SK-N-SH treated with all-trans-retinoic acid at 6 μM for 48 hours (cell line): ENCODE measurements at regions not wholly inside any gene's neighbourhood (a gene's known extent, or its start where the extent isn't known, plus 50 kb on each side); places are given as distances from the start of the nearest gene placed in this dataset.

Source experiments
- ARNTL ChIP-seq: fragments of 450-650 bp; formaldehyde crosslinking; IDR thresholded peaks from 2 replicates; pipeline ENCODE4 v1.5.0; 2020; ENCODE audit warnings: low read depth, mild to moderate bottlenecking, moderate library complexity, borderline replicate concordance
- BACH2 ChIP-seq: fragments of 250-450 bp; sonication (Bioruptor Pico); IDR thresholded peaks from 2 replicates; pipeline ENCODE4 v1.9.0; 2021; ENCODE audit warnings: mild to moderate bottlenecking, borderline replicate concordance
- ESRRG ChIP-seq: fragments of 250-450 bp; sonication (Bioruptor Pico); IDR thresholded peaks from 2 replicates; pipeline ENCODE4 v1.6.1; 2021; ENCODE audit warnings: mild to moderate bottlenecking
- SNAI2 ChIP-seq: fragments of 250-450 bp; sonication (Bioruptor Pico); IDR thresholded peaks from 2 replicates; pipeline ENCODE4 v1.5.0; 2020; ENCODE audit warnings: mild to moderate bottlenecking, moderate library complexity
- TCF4 ChIP-seq: fragments of 250-450 bp; sonication (Bioruptor Pico); IDR thresholded peaks from 2 replicates; pipeline ENCODE4 v1.8.0; 2021; ENCODE audit warnings: mild to moderate bottlenecking, moderate library complexity, borderline replicate concordance
- ZFP3 ChIP-seq: fragments of 250-450 bp; sonication (Bioruptor Pico); IDR thresholded peaks from 2 replicates; pipeline ENCODE4 v1.5.0; 2020; ENCODE audit warnings: mild to moderate bottlenecking, moderate library complexity
- ZFP30 ChIP-seq: fragments of 450-650 bp; formaldehyde crosslinking; IDR thresholded peaks from 2 replicates; pipeline ENCODE4 v1.5.0; 2022; ENCODE audit warnings: mild to moderate bottlenecking, moderate library complexity
- ZNF565 ChIP-seq: fragments of 450-650 bp; formaldehyde crosslinking; conservative IDR thresholded peaks from 2 replicates; pipeline ENCODE4 v1.5.0; 2020; ENCODE audit warnings: low read depth, mild to moderate bottlenecking, moderate library complexity
- TF ChIP-seq, protein P1 (sequence below): fragments of 250-450 bp; sonication (Bioruptor Pico); IDR thresholded peaks from 2 replicates; pipeline ENCODE4 v1.8.0; 2020; ENCODE audit warnings: mild to moderate bottlenecking, moderate library complexity, borderline replicate concordance
- TF ChIP-seq, protein P2 (sequence below): fragments of 250-450 bp; sonication (Bioruptor Pico); IDR thresholded peaks from 2 replicates; pipeline ENCODE4 v1.8.0; 2021; ENCODE audit warnings: low read depth, mild to moderate bottlenecking, moderate library complexity, borderline replicate concordance
- TF ChIP-seq, protein P3 (sequence below): fragments of 250-450 bp; sonication (Bioruptor Pico); IDR thresholded peaks from 2 replicates; pipeline ENCODE4 v1.5.0; 2020; ENCODE audit warnings: mild to moderate bottlenecking, moderate library complexity
- TF ChIP-seq, protein P4 (sequence below): fragments of 250-450 bp; sonication (Bioruptor Pico); IDR thresholded peaks from 2 replicates; pipeline ENCODE4 v1.5.1; 2020; ENCODE audit warnings: low read depth, mild to moderate bottlenecking, moderate library complexity

DNA sequence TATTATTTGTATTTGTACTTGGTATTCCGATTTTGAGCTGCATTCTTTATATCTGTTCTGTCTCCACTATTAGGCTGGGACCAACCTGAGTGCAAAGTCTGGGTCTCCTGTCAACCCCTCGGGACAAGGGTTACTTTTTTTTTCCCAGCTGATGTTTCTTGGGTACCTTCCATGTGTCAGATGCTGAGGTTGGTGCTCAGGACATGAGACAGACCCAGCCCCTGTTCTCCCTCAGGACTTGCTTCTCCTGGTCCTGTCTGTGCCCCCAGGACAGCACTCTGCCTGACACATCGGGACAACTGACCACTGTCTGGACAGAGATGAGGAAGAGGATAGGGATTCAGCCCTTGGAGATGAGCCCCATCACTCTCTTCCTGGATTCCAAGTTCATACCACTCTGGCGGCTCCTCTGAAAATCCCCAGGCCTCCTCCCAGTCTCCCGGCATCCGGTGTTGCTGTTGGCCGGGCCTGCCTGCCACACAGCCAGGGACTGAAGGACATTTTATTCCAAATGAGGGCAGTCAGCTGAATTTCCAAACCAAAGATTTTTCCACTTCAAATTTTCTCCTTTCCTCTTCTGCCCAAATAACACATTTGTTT, 55.6 kb upstream of the FMOD start:
- TF ChIP-seq SNAI2 (CRISPR knock-in tag) (no peak), ESRRG (CRISPR knock-in tag) (no peak), TCF4 (CRISPR knock-in tag) (no peak), ZFP30 (CRISPR knock-in tag) (no peak), ZFP3 (CRISPR knock-in tag) (no peak), ARNTL (CRISPR knock-in tag) (no peak), ZNF565 (CRISPR knock-in tag) (no peak), BACH2 (no peak)
- TF ChIP-seq, protein P1, sequence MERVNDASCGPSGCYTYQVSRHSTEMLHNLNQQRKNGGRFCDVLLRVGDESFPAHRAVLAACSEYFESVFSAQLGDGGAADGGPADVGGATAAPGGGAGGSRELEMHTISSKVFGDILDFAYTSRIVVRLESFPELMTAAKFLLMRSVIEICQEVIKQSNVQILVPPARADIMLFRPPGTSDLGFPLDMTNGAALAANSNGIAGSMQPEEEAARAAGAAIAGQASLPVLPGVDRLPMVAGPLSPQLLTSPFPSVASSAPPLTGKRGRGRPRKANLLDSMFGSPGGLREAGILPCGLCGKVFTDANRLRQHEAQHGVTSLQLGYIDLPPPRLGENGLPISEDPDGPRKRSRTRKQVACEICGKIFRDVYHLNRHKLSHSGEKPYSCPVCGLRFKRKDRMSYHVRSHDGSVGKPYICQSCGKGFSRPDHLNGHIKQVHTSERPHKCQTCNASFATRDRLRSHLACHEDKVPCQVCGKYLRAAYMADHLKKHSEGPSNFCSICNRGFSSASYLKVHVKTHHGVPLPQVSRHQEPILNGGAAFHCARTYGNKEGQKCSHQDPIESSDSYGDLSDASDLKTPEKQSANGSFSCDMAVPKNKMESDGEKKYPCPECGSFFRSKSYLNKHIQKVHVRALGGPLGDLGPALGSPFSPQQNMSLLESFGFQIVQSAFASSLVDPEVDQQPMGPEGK (CRISPR knock-in tag) = no peak
- TF ChIP-seq, protein P2, sequence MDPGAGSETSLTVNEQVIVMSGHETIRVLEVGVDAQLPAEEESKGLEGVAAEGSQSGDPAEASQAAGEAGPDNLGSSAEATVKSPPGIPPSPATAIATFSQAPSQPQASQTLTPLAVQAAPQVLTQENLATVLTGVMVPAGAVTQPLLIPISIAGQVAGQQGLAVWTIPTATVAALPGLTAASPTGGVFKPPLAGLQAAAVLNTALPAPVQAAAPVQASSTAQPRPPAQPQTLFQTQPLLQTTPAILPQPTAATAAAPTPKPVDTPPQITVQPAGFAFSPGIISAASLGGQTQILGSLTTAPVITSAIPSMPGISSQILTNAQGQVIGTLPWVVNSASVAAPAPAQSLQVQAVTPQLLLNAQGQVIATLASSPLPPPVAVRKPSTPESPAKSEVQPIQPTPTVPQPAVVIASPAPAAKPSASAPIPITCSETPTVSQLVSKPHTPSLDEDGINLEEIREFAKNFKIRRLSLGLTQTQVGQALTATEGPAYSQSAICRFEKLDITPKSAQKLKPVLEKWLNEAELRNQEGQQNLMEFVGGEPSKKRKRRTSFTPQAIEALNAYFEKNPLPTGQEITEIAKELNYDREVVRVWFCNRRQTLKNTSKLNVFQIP (CRISPR knock-in tag) = no peak
- TF ChIP-seq, protein P3, sequence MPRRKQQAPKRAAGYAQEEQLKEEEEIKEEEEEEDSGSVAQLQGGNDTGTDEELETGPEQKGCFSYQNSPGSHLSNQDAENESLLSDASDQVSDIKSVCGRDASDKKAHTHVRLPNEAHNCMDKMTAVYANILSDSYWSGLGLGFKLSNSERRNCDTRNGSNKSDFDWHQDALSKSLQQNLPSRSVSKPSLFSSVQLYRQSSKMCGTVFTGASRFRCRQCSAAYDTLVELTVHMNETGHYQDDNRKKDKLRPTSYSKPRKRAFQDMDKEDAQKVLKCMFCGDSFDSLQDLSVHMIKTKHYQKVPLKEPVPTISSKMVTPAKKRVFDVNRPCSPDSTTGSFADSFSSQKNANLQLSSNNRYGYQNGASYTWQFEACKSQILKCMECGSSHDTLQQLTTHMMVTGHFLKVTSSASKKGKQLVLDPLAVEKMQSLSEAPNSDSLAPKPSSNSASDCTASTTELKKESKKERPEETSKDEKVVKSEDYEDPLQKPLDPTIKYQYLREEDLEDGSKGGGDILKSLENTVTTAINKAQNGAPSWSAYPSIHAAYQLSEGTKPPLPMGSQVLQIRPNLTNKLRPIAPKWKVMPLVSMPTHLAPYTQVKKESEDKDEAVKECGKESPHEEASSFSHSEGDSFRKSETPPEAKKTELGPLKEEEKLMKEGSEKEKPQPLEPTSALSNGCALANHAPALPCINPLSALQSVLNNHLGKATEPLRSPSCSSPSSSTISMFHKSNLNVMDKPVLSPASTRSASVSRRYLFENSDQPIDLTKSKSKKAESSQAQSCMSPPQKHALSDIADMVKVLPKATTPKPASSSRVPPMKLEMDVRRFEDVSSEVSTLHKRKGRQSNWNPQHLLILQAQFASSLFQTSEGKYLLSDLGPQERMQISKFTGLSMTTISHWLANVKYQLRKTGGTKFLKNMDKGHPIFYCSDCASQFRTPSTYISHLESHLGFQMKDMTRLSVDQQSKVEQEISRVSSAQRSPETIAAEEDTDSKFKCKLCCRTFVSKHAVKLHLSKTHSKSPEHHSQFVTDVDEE (CRISPR knock-in tag) = no peak
- TF ChIP-seq, protein P4, sequence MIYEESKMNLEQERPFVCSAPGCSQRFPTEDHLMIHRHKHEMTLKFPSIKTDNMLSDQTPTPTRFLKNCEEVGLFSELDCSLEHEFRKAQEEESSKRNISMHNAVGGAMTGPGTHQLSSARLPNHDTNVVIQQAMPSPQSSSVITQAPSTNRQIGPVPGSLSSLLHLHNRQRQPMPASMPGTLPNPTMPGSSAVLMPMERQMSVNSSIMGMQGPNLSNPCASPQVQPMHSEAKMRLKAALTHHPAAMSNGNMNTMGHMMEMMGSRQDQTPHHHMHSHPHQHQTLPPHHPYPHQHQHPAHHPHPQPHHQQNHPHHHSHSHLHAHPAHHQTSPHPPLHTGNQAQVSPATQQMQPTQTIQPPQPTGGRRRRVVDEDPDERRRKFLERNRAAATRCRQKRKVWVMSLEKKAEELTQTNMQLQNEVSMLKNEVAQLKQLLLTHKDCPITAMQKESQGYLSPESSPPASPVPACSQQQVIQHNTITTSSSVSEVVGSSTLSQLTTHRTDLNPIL = no peak
